HG03354 (cell line): ENCODE measurements at regions not wholly inside any gene's neighbourhood (a gene's known extent, or its start where the extent isn't known, plus 50 kb on each side); places are given as distances from the start of the nearest gene placed in this dataset.

ENCODE experiments used
- ATAC-seq: cut with Tn5 transposase; IDR thresholded peaks from one replicate; pipeline ENCODE4 v1.9.1; 2021; ENCODE audit warnings: mild to moderate bottlenecking; ENCODE audit not compliant: unreplicated experiment, poor library complexity, severe bottlenecking

DNA sequence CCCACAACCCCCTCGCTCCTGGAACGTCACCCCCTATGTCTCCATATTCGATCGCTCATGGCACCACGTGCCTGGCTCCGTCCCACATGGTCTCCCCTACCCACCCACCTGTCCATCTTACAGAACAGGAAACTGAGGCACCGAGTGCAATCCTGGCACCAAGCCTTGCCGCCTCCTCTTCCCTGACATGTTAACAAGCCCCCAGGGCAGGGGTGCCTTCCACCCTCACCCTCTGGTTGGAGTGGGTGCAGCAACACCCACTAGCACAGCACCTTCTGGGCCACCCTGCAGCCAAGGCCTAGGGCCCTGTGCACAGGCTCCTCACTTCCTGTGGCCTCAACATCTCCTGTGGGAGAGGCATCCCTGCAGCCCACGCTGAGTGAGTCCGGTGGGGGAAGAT, 110.3 kb downstream of the RFLNA start:
- ATAC-seq: no peak

DNA sequence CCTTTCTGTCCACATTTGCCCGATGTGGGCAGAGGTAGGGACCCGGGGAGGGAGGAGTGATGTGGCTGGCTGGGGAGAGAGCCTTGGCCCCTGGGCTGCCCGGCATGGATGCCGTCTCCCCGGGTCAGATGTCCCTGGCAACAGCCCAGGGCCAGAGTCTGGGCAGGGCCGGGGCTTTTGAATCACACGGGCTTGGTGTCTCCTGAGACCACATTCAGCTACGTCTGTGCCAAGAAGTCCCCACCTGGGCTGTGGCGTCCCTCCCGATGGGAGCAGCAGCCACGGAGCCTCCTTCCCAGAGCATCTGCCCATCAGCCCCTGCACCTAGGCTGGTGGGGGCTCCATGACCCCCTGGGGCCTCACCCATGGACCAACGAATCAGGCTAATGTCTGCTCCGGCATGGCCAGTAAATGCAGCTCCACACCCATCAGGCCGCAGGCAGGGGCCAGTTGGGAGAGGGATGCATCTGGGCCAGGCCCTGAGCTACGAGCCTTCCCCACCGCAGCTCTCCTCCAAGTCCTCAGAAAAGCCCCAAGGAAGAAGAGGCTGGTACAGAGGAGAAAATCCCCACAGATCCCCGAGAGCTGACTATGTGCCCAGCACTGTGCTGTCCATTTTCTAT, 109.4 kb downstream of the RFLNA start:
- ATAC-seq: no peak

GRCh38 chr12:124403273-124403672, 108.4 kb downstream of the RFLNA start:
- ATAC-seq: no peak

DNA sequence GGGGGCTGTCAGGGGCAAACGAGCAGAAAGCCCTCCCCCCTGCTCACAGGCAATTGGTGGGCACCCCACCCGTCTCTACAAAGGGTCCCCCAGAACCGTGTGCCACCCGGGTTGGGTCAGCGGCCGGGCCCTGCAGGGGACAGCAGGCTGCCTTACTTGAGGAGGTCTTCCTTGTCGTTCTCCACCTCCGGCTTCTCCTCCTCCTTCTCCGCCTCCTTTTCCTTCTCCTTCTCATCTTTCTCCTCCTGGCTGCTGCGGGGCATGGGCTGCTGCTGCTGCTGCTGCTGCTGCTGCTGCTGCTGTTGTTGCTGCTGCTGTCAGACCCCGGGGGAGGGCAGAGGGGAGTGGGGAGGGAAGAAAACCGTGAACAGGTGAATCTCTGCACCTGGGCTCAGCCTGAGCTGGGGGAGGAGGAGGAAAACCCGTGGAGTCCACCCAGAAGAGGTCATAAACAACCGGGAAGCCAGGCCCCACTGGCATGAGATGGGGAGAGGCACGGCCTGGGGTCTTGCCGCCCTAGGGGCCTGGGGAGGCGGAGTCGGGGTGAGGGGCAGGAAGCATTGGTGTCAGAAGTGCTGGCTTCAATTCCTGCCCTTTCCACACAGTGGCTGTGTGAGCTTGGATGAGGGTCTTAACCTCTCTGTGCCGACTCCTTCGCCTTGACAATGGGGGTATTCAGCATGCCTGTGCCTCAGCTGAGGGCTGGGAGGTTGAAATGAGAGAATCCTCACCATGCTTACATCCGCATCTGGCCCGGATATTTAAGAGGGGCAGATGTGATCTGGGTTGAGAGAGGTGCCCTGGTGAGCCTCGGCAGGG, 107.6 kb downstream of the RFLNA start:
- ATAC-seq: no peak

- no peak for ATAC-seq
Observed at GRCh38 chr12:124401704-124402221, 106.9 kb downstream of the RFLNA start.

DNA sequence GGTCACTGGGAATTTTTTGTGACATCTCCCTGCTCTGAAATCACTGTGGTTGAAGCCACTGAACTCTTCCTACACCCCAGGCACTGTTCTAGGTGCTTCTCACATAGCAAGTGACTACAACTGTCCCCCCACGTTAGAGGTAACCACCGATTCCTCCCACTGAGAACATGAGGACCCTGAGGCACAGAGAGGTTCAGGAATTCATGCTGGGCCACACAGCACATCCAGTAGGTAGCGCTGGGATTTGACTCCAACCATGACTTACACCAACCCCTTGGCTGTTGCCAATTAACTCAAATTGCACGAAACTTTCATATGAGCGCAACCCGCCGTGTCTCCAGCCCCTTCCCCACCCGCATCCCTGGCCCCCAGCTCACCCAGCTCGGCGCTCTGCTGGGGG, 105.2 kb downstream of the RFLNA start:
- ATAC-seq: no peak

- ATAC-seq: no peak
Observed at GRCh38 chr12:124399622-124400021, 104.7 kb downstream of the RFLNA start.

DNA sequence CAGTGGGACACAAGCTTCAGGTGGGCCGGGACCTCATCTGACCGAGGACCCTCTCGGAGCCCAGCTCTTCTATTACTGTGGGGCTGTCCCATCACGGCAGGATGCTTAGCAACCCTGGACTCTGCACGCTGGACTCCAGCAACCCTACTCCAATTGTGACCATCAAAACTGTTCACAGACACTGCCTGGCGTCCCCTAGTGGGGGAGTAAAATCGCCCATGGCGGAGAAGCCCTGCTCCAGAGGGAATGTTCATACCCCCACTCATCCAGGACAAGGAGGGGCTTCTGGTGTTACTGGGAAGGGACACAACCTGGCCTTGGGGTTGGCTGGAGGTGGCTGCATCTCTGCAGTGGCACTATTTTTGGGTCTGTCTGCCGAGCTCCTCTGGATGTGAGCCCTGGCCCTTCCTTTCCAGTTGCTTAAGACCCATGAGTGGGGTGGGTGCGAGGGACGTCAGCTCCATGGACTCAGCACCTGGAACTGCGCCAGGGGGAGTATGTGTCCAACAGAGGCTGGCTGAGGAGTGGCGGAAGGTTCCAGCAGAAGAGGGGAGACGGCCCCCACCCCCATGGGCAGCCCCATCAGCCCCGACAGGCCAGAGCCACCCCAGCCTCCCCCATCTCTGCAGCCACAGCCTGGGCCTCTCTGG, 103.8 kb downstream of the RFLNA start:
- ATAC-seq: no peak

- ATAC-seq: no peak
Observed at GRCh38 chr12:124397807-124398577, 103.1 kb downstream of the RFLNA start.

GRCh38 chr12:124397399-124397679, 102.4 kb downstream of the RFLNA start:
- no peak for ATAC-seq

GRCh38 chr12:124396544-124397398, 101.9 kb downstream of the RFLNA start:
- ATAC-seq: no peak

DNA sequence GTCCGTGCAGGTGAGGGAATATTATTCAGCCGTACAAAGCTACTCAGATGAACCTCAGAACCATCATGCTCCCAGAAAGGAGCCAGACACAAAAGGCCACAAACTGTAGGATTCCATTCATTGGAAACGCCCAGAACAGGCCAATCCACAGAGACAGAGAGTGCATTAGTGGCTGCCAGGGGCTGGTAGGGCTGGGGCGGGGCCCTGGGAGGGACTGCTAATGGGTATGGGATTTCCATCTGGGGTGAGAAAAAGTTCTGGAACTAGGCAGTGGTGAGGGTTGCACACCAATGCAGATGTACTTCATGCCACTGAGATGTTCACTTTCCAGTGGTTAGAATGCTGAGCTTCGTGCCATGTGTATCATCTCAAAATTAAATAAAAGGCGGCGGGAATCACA, 101.1 kb downstream of the RFLNA start:
- ATAC-seq: no peak

DNA sequence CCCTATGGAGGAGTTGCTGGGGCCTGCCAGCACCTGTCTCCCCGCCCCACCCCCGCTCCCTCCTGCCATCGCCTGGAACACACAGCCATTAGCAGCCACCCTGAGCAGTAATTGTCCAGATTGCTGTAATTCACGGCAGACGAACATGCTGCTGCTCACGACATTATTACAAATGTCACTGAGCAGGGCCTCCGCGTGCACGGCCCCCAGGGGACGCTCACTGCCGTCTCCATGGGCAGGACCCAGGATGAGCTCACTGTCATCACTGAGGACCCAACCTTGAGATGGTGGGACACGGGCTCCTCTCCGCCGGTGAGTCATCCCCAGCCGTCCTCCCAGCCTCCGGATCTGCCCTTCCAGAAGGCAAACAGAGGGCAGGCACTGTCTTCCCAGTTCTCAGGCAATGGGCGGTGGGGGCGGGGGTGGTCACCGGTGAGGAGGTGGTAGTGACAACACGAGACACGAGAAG, 100.4 kb downstream of the RFLNA start:
- ATAC-seq: no peak

GRCh38 chr12:124394462-124395128, 99.7 kb downstream of the RFLNA start:
- ATAC-seq: no peak

DNA sequence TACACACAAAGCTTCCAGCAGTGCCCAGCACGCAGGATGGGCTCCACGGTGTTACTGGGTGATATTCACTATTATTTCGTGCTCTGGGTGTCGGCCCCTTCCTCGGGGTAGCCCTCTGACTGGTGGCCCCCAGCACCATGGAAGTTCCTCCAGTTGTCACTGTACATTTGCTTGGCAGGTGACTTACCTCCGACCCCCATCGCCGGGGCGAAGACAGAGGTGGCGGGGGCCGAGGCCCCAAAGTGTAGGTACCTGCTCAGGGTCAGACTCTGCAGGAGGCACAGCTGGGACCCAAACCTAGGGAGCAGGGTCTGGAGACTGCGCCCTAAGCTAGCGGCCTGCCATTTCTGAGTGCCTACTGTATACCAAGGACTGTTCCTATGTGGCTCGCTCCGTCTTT, 98.9 kb downstream of the RFLNA start:
- no peak for ATAC-seq

GRCh38 chr12:124393414-124393790, 98.5 kb downstream of the RFLNA start:
- no peak for ATAC-seq

DNA sequence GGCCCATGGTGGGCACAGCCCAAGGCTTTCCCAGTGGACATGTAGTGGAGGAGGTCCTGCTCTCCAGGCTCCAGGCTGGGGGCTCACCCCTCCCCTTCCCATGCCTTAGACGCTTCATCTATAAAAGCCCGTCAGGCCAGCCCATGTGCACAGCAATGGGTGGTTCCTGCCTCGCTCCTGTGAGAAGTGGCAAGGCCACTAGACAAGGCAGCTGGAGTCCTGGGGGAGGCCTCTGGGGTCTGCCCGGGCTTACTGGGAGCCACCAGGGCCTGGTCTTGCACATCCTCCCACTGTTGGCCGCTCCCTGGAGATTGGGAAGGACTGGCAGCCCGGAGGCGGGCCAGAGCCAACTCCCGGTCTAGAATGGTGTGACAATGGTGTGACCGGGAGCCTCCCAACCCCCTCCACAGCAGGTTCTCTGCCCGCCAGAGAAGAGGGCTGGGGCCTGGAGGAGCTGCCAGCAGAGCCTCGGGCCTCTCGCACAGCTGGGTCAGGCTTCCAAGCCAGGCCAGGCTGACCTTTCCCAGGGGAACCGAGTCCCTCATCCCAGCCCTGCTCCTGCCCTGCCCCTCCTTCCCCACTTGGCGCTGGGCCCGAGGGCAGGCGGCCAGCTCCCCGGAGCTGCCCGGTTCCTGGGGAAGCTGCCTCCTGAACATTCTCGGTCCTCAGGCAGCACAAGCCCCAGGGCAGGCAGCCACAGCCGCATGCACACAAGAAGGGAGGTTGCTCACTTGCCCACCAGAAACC, 97.9 kb downstream of the RFLNA start:
- ATAC-seq: no peak

GRCh38 chr12:124392271-124392666, 97.4 kb downstream of the RFLNA start:
- no peak for ATAC-seq
